Stomach (tissue), 4 donors: ENCODE measurements at regions not wholly inside any gene's neighbourhood (a gene's known extent, or its start where the extent isn't known, plus 50 kb on each side); places are given as distances from the start of the nearest gene placed in this dataset.

Source experiments
- EP300 ChIP-seq: sonication (generic); formaldehyde crosslinking; IDR thresholded peaks from one replicate; pipeline ENCODE4 v1.6.1; 2017; ENCODE audit warnings: antibody characterized with exemption
- POLR2A ChIP-seq, 4 donors: fragments of 450-650 bp; IDR thresholded peaks; one replicate each; pipeline ENCODE4 v1.6.1; 2016; ENCODE audit warnings: antibody characterized with exemption in 4 of 4, control low read depth in 2 of 4, mild to moderate bottlenecking in 1 of 4, moderate library complexity in 1 of 4
- POLR2AphosphoS5 ChIP-seq, 3 donors: sonication (generic); formaldehyde crosslinking; IDR thresholded peaks; one replicate each; pipeline ENCODE4 v1.6.1; 2016; ENCODE audit warnings: antibody characterized with exemption in 3 of 3
- TF ChIP-seq, protein P1 (sequence below), 7 experiments: fragments of 450-650 bp in 4 of 7; fragments of 200-600 bp in 3 of 7; sonication (generic) in 3 of 7; IDR thresholded peaks; one replicate each; pipeline ENCODE4 v1.5.1; 2016 to 2019; ENCODE audit warnings: antibody characterized with exemption in 7 of 7, control low read depth in 2 of 7, mild to moderate bottlenecking in 1 of 7

DNA sequence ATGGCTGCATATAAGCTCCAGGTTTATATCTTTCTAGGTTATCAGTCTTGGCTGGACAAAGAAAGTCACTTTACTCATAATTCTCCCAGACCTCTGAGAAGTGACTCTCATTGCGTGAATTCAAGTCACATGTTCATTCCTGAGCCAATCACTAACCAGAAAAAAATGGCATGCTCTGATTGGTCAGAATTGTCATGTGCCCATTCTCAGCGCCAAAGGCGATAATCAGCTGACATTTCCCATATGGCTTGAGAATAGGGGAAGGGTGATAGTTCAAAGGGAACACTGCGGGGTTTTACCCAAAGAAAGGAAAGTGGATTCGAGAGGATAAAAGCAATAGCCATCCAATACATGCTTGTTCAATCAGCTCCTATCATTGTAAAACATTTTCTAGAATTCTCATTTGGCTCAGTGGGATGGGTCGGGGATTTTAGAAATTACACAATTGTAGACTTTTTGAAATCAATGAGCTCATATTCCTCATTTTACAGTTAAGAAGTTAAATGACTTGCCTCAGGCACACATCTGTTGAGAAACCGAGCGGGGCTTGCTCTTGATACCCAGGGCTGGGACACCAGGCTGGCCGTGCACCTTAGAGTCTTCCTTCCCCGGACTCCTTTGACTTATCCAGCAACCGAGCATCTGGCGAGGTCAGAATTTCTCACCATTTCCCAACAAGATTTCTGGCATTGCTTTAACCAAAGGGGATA lies 454.0 kb upstream of the TBX3 start:
- TF ChIP-seq, protein P1, sequence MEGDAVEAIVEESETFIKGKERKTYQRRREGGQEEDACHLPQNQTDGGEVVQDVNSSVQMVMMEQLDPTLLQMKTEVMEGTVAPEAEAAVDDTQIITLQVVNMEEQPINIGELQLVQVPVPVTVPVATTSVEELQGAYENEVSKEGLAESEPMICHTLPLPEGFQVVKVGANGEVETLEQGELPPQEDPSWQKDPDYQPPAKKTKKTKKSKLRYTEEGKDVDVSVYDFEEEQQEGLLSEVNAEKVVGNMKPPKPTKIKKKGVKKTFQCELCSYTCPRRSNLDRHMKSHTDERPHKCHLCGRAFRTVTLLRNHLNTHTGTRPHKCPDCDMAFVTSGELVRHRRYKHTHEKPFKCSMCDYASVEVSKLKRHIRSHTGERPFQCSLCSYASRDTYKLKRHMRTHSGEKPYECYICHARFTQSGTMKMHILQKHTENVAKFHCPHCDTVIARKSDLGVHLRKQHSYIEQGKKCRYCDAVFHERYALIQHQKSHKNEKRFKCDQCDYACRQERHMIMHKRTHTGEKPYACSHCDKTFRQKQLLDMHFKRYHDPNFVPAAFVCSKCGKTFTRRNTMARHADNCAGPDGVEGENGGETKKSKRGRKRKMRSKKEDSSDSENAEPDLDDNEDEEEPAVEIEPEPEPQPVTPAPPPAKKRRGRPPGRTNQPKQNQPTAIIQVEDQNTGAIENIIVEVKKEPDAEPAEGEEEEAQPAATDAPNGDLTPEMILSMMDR (IDR thresholded peaks at IDR 0.05): no peak
- TF ChIP-seq POLR2A (IDR thresholded peaks at IDR 0.05): no peak
- TF ChIP-seq POLR2AphosphoS5 (IDR thresholded peaks at IDR 0.05): no peak
- TF ChIP-seq EP300: no peak
